ENCODE measurements at regions not wholly inside any gene's neighbourhood (a gene's known extent, or its start where the extent isn't known, plus 50 kb on each side); places are given as distances from the start of the nearest gene placed in this dataset.

- WGBS, 5 donors = 77 to 85% (median 81%) methylated on average over 4 of the region's 4 CpGs
- no peak for TF ChIP-seq CTCF (IDR thresholded peaks at IDR 0.05 in 8 of 11, conservative IDR thresholded peaks at IDR 0.05 in 3 of 11)
- Histone ChIP-seq H3K9me3 (no peaks in the 10 kb centered on the region), H3K27me3 (replicated peaks in 1 of 7) (no peaks in the 10 kb centered on the region), H3K27ac (no peak overlapping the region), H3K4me3 (no peak overlapping the region), H3K36me3 (no peaks in the 10 kb centered on the region), H3K4me1 (no peaks in the 10 kb centered on the region)
- no peak for DNase-seq
- intact Hi-C loops (cut with DNase I; ENCODE audit: low total_unique reads) = no loop called here
These were observed 104.0 kb upstream of the GRIA3 start for GRCh38 chrX:123080065-123080464.

GRCh38 chrX:123081776-123082175 is 102.3 kb upstream of the GRIA3 start:
- DNase-seq = no peak
- Histone ChIP-seq H3K9me3 (no peaks in the 10 kb centered on the region), H3K27ac (no peak overlapping the region), H3K4me3 (no peak overlapping the region), H3K27me3 (replicated peaks in 1 of 7) (no peaks in the 10 kb centered on the region), H3K4me1 (no peaks in the 10 kb centered on the region), H3K36me3 (no peaks in the 10 kb centered on the region)
- intact Hi-C loops (cut with DNase I; ENCODE audit: low total_unique reads) = no loop called here
- TF ChIP-seq POLR2AphosphoS5 (IDR thresholded peaks at IDR 0.05) (no peak), POLR2A (IDR thresholded peaks at IDR 0.05) (no peak), CTCF (IDR thresholded peaks at IDR 0.05 in 8 of 11, conservative IDR thresholded peaks at IDR 0.05 in 3 of 11) (no peak)

DNA sequence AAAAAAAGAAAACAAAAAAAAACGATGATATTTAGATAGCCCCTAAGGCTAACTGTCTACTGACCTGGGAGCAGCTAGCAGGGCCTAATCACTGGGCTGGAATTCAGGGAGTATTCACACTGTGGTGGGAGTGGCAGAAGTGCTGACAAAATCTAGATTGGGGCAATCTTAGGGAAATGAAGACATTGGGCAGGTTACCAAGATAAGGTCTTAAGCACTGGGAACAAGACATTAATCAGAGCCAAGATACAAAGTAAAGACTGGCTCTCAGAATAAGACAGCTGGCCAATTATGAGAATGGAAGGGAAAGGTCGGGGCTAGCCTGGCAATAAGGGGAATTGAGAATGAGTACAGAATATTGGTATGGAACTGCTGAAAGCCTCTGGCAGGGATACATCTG is 100.2 kb upstream of the GRIA3 start:
- Histone ChIP-seq H3K9me3 (no peaks in the 10 kb centered on the region), H3K27me3 (replicated peaks in 1 of 7) (no peaks in the 10 kb centered on the region), H3K36me3 (no peaks in the 10 kb centered on the region), H3K4me1 (no peaks in the 10 kb centered on the region), H3K27ac (no peak overlapping the region), H3K4me3 (no peak overlapping the region)
- WGBS, 5 donors = 36 to 64% (median 45%) methylated on average over 2 of the region's 2 CpGs
- TF ChIP-seq CTCF (IDR thresholded peaks at IDR 0.05 in 8 of 11, conservative IDR thresholded peaks at IDR 0.05 in 3 of 11) (no peak), POLR2A (IDR thresholded peaks at IDR 0.05) (no peak), POLR2AphosphoS5 (IDR thresholded peaks at IDR 0.05) (no peak)
- intact Hi-C loops (cut with DNase I; ENCODE audit: low total_unique reads) = no loop called here
- DNase-seq = no peak

GRCh38 chrX:123084797-123085196 is 99.3 kb upstream of the GRIA3 start:
- Histone ChIP-seq H3K4me3 (no peak overlapping the region), H3K4me1 (no peaks in the 10 kb centered on the region), H3K27me3 (replicated peaks in 1 of 7) (no peaks in the 10 kb centered on the region), H3K27ac (no peak overlapping the region), H3K9me3 (no peaks in the 10 kb centered on the region), H3K36me3 (no peaks in the 10 kb centered on the region)
- 79 to 88% (median 85%) methylated on average over 2 of the region's 2 CpGs for WGBS, 5 donors
- TF ChIP-seq POLR2A (IDR thresholded peaks at IDR 0.05) (no peak), POLR2AphosphoS5 (IDR thresholded peaks at IDR 0.05) (no peak), CTCF (IDR thresholded peaks at IDR 0.05 in 8 of 11, conservative IDR thresholded peaks at IDR 0.05 in 3 of 11) (no peak)
- no peak for DNase-seq
- intact Hi-C loops (cut with DNase I; ENCODE audit: low total_unique reads) = no loop called here

Measured in spleen (tissue), 11 donors.